H1 (cell line): ENCODE measurements at regions not wholly inside any gene's neighbourhood (a gene's known extent, or its start where the extent isn't known, plus 50 kb on each side); places are given as distances from the start of the nearest gene placed in this dataset.

Experiments used
- ATF2 ChIP-seq: IDR thresholded peaks from 2 replicates; pipeline ENCODE4 v1.6.1; 2012; ENCODE audit warnings: low read length, inconsistent platforms
- CTBP2 ChIP-seq: IDR thresholded peaks from 2 replicates; pipeline ENCODE4 v1.7.0; 2011; ENCODE audit warnings: borderline replicate concordance, mild to moderate bottlenecking, moderate library complexity, mixed read lengths, low read length; ENCODE audit not compliant: insufficient read depth, insufficient read length
- GABPA ChIP-seq: IDR thresholded peaks from 2 replicates; pipeline ENCODE4 v1.6.1; 2011; ENCODE audit warnings: mild to moderate bottlenecking, low read length, moderate library complexity, borderline replicate concordance; ENCODE audit not compliant: insufficient read depth
- NRF1 ChIP-seq: IDR thresholded peaks from 2 replicates; pipeline ENCODE4 v1.6.1; 2011; ENCODE audit warnings: mild to moderate bottlenecking, low read depth, low read length, improper control_type of control experiment
- RFX5 ChIP-seq: IDR thresholded peaks from 2 replicates; pipeline ENCODE4 v1.6.1; 2011; ENCODE audit warnings: low read depth, low read length, improper control_type of control experiment, borderline replicate concordance
- SRF ChIP-seq: IDR thresholded peaks from 2 replicates; pipeline ENCODE4 v1.6.1; 2011; ENCODE audit warnings: mild to moderate bottlenecking, low read depth, low read length, moderate library complexity
- USF2 ChIP-seq: IDR thresholded peaks from 2 replicates; pipeline ENCODE4 v1.6.1; 2011; ENCODE audit warnings: low read length, improper control_type of control experiment

- TF ChIP-seq ATF2 (no peak), CTBP2 (no peak), USF2 (no peak), GABPA (no peak), RFX5 (no peak), SRF (no peak), NRF1 (no peak)
- TF ChIP-seq, all 59 proteins: peak for 0
These were observed 347.6 kb upstream of the MPDZ start (continued) for GRCh38 chr9:13627071-13627470.
